HCT116 (cell line): ENCODE measurements at regions not wholly inside any gene's neighbourhood (a gene's known extent, or its start where the extent isn't known, plus 50 kb on each side); places are given as distances from the start of the nearest gene placed in this dataset.

Experiments
- ATAC-seq: fragments of 200-7000 bp; cut with Tn5 transposase; 2 replicates; pipeline ENCODE4 v1.9.1; 2020; ENCODE audit warnings: mild to moderate bottlenecking, moderate library complexity
- BruUV-seq: library from RNA; stranded (reverse); fragments of 400-500 nt; replicated peaks from 2 replicates; lab custom pipeline; 2021; lab: Mats Ljungman, UMichigan
- CTCF ChIA-PET: fragments of 300-600 bp; sonication (Branson Sonifier 250); formaldehyde crosslinking; loops from one replicate; lab custom pipeline; 2021; ENCODE audit warnings: antibody characterized with exemption; lab: Charles Lee
- POLR2A ChIA-PET: fragments of 300-600, 350-600 bp; sonication (Branson Sonifier 250); formaldehyde crosslinking; loops from one replicate; lab custom pipeline; 2021; ENCODE audit warnings: antibody characterized with exemption; lab: Charles Lee
- RAD21 ChIA-PET, 2 experiments: fragments of 300-600 bp; sonication (Branson Sonifier 250); formaldehyde crosslinking; loops; one replicate each; lab custom pipeline; 2023; ENCODE audit warnings: low total read pairs in 2 of 2; ENCODE audit not compliant: uncharacterized antibody in 2 of 2, unreplicated experiment in 2 of 2, low non-redundant PET in 1 of 2; lab: Charles Lee
- DNase-seq: peaks from one replicate; pipeline ENCODE4 v3.0.0-alpha.2; 2010; ENCODE audit warnings: low read depth, low spot score
- H2AFZ ChIP-seq: fragments of 200-600 bp; shearing (Covaris generic), sonication (generic); 2 replicates; pipeline ENCODE4 v1.6.1; 2017; ENCODE audit warnings: low read depth, mixed run types, mixed read lengths, antibody characterized with exemption, low read length; ENCODE audit not compliant: poor library complexity, severe bottlenecking
- H3K27ac ChIP-seq: 2 replicates; pipeline ENCODE4 v1.5.1; 2012; ENCODE audit warnings: low read depth, low read length
- H3K27me3 ChIP-seq: fragments of 200-600 bp; sonication (generic); 2 replicates; pipeline ENCODE4 v1.6.1; 2016; ENCODE audit warnings: mixed run types, low read length, mixed read lengths; ENCODE audit not compliant: insufficient read depth
- H3K36me3 ChIP-seq, 2 experiments: fragments of 200-500 bp in 1 of 2; fragments of 200-600 bp in 1 of 2; sonication (Bioruptor generic) in 1 of 2; sonication (generic) in 1 of 2; 2 replicates each; pipeline versions ENCODE4 v1.5.1 to v1.6.1; 2014 to 2016; ENCODE audit warnings: low read length in 2 of 2, inconsistent platforms in 1 of 2, mixed read lengths in 1 of 2, mixed run types in 1 of 2; ENCODE audit not compliant: insufficient read depth in 2 of 2, control insufficient read depth in 1 of 2
- H3K4me1 ChIP-seq, 2 experiments: fragments of 200-600 bp in 1 of 2; sonication (generic) in 1 of 2; 2 replicates each; pipeline versions ENCODE4 v1.5.1 to v1.6.1; 2012 to 2017; ENCODE audit warnings: low read length in 2 of 2, inconsistent platforms in 1 of 2, mild to moderate bottlenecking in 1 of 2, mixed read lengths in 1 of 2, mixed run types in 1 of 2, moderate library complexity in 1 of 2; ENCODE audit not compliant: insufficient read depth in 2 of 2, control insufficient read depth in 1 of 2
- H3K4me2 ChIP-seq: fragments of 200-600 bp; sonication (generic); 2 replicates; pipeline ENCODE4 v1.6.1; 2017; ENCODE audit warnings: mixed run types, low read length, mixed read lengths
- H3K4me3 ChIP-seq, 2 experiments: fragments of 200-600 bp in 1 of 2; sonication (generic) in 1 of 2; replicated peaks in 1 of 2; 2 replicates each; pipeline ENCODE4 v1.5.1; 2011 to 2016; ENCODE audit warnings: low read length in 2 of 2, control low read depth in 1 of 2, low read depth in 1 of 2, mild to moderate bottlenecking in 1 of 2, mixed read lengths in 1 of 2, mixed run types in 1 of 2
- H3K79me2 ChIP-seq: fragments of 200-600 bp; sonication (generic); 2 replicates; pipeline ENCODE4 v1.6.1; 2017; ENCODE audit warnings: mild to moderate bottlenecking, mixed run types, low read length, moderate library complexity, mixed read lengths; ENCODE audit not compliant: insufficient read depth
- H3K9ac ChIP-seq: fragments of 200-600 bp; sonication (generic); 2 replicates; pipeline ENCODE4 v1.6.1; 2016; ENCODE audit warnings: low read length, mixed read lengths
- H3K9me2 ChIP-seq: fragments of 200-600 bp; sonication (generic), shearing (Covaris generic); 2 replicates; pipeline ENCODE4 v1.6.1; 2017; ENCODE audit warnings: mixed run types, mild to moderate bottlenecking, moderate library complexity; ENCODE audit not compliant: insufficient read depth
- H3K9me3 ChIP-seq, 2 experiments: fragments of 200-500 bp in 1 of 2; fragments of 200-600 bp in 1 of 2; sonication (Bioruptor generic) in 1 of 2; sonication (generic) in 1 of 2; 2 replicates each; pipeline ENCODE4 v1.6.1; 2014 to 2017; ENCODE audit warnings: low read length in 2 of 2, mixed read lengths in 2 of 2, inconsistent platforms in 1 of 2, low read depth in 1 of 2, mild to moderate bottlenecking in 1 of 2, mixed run types in 1 of 2, moderate library complexity in 1 of 2; ENCODE audit not compliant: control insufficient read depth in 1 of 2, insufficient read depth in 1 of 2
- H4K20me1 ChIP-seq: fragments of 200-600 bp; sonication (generic), shearing (Covaris generic); 2 replicates; pipeline ENCODE4 v1.6.1; 2017; ENCODE audit warnings: mixed run types, mild to moderate bottlenecking, moderate library complexity; ENCODE audit not compliant: insufficient read depth
- ATF3 ChIP-seq: IDR thresholded peaks from 2 replicates; pipeline ENCODE4 v1.6.1; 2012
- CBX3 ChIP-seq: IDR thresholded peaks from 2 replicates; pipeline ENCODE4 v1.6.1; 2012; ENCODE audit warnings: low read depth
- CEBPB ChIP-seq: IDR thresholded peaks from 2 replicates; pipeline ENCODE4 v1.6.1; 2012; ENCODE audit warnings: low read depth
- JUND ChIP-seq: IDR thresholded peaks from 2 replicates; pipeline ENCODE4 v1.6.1; 2012
- MAX ChIP-seq: IDR thresholded peaks from 2 replicates; pipeline ENCODE4 v1.6.1; 2012
- RAD21 ChIP-seq: IDR thresholded peaks from 2 replicates; pipeline ENCODE4 v1.6.1; 2012; ENCODE audit warnings: low read depth, mild to moderate bottlenecking
- SIN3A ChIP-seq: IDR thresholded peaks from 2 replicates; pipeline ENCODE4 v1.6.1; 2012; ENCODE audit warnings: low read depth
- SP1 ChIP-seq: IDR thresholded peaks from 2 replicates; pipeline ENCODE4 v1.6.1; 2012; ENCODE audit warnings: low read depth
- TCF7L2 ChIP-seq: IDR thresholded peaks from 2 replicates; pipeline ENCODE4 v1.7.0; 2011; ENCODE audit warnings: borderline replicate concordance, inconsistent platforms; ENCODE audit not compliant: insufficient read depth, insufficient read length; ENCODE audit errors: extremely low read depth
- YY1 ChIP-seq: IDR thresholded peaks from 2 replicates; pipeline ENCODE4 v1.6.1; 2011; ENCODE audit warnings: low read length, low read depth, moderate library complexity, mild to moderate bottlenecking; ENCODE audit not compliant: insufficient replicate concordance; ENCODE audit errors: extremely low read depth
- ZBTB33 ChIP-seq: IDR thresholded peaks from 2 replicates; pipeline ENCODE4 v1.6.1; 2011; ENCODE audit warnings: mild to moderate bottlenecking, low read length, moderate library complexity; ENCODE audit not compliant: insufficient replicate concordance; ENCODE audit errors: extremely low read depth
- ZFX ChIP-seq: fragments of 450-650 bp; IDR thresholded peaks from 2 replicates; pipeline ENCODE4 v1.6.1; 2017
- ZNF274 ChIP-seq: fragments of 200-500 bp; sonication (Bioruptor generic); IDR thresholded peaks from 2 replicates; pipeline ENCODE4 v1.6.1; 2014; ENCODE audit warnings: mild to moderate bottlenecking, low read depth, low read length, inconsistent platforms
- intact Hi-C: fragments of 100-400 bp; cut with micrococcal nuclease; formaldehyde crosslinking; loops from 2 replicates; pipeline ENCODE4 v1.10.0; 2022

- no peak overlapping the region for H3K27ac ChIP-seq
- no peaks in the 10 kb centered on the region for H4K20me1 ChIP-seq
- no peaks in the 10 kb centered on the region for H3K4me1 ChIP-seq
- no peak overlapping the region for H3K4me2 ChIP-seq
- H3K4me3 ChIP-seq = no peak overlapping the region
- no TSS peak for BruUV-seq
- no peaks in the 10 kb centered on the region for H3K9me2 ChIP-seq
- no peak overlapping the region for H2AFZ ChIP-seq
- ChIA-PET CTCF (no interaction called here), POLR2A (no interaction called here), RAD21 (no interaction called here)
- H3K9me3 ChIP-seq = no peaks in the 10 kb centered on the region
- H3K36me3 ChIP-seq = no peaks in the 10 kb centered on the region
- TF ChIP-seq CBX3 = no peak
- no peak for TF ChIP-seq ZBTB33
- TF ChIP-seq MAX = no peak
- no peak for TF ChIP-seq RAD21
- no peak for TF ChIP-seq ZNF274
- no peak for TF ChIP-seq ZFX
- no peak for TF ChIP-seq YY1
- no peak for TF ChIP-seq SIN3A
- TF ChIP-seq CEBPB = no peak
- TF ChIP-seq JUND = no peak
- TF ChIP-seq ATF3 = no peak
- no peak for TF ChIP-seq SP1
- TF ChIP-seq TCF7L2 = no peak
- no peaks in the 10 kb centered on the region for H3K79me2 ChIP-seq
- no peak for DNase-seq
- no peak for ATAC-seq
- H3K9ac ChIP-seq = no peak overlapping the region
- intact Hi-C loops = no loop called here
- H3K27me3 ChIP-seq = no peaks in the 10 kb centered on the region
These were observed 1512.0 kb downstream of the SLITRK1 start for GRCh38 chr13:82370316-82370715.
